ENCODE measurements at regions not wholly inside any gene's neighbourhood (a gene's known extent, or its start where the extent isn't known, plus 50 kb on each side); places are given as distances from the start of the nearest gene placed in this dataset.

DNA sequence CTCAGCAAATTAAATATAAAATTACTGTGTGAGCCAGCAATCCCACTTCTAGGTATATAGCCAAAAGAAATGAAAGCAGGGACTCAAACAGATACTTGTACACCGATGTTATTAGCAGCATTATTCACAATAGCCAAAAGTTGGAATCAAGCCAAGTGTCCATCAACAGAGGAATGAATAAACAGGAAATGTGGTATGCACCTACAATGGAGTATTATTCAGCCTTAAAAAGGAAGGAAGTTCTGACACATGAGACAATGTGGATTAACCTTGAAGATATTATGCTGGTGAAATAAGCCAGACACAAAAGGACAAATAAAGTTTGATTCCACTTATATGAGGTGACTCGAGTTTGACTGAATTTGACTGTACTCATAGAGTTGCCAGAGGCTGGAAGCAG is 108.3 kb upstream of the DUSP21 start (continued):
- TF ChIP-seq CHD7 (IDR thresholded peaks at IDR 0.05; ENCODE audit: insufficient replicate concordance, low read length): no peak
- no peak for TF ChIP-seq MAFK (IDR thresholded peaks at IDR 0.05; ENCODE audit: low read depth, low read length)
- no peak for TF ChIP-seq GABPA (IDR thresholded peaks at IDR 0.05; ENCODE audit: borderline replicate concordance, insufficient read depth, low read length)
- no peak for TF ChIP-seq NRF1 (IDR thresholded peaks at IDR 0.05; ENCODE audit: low read depth, low read length)
- TF ChIP-seq CEBPB (IDR thresholded peaks at IDR 0.05; ENCODE audit: low read depth, low read length): no peak
- TF ChIP-seq TAF7 (optimal IDR thresholded peaks at IDR 0.05; ENCODE audit: borderline replicate concordance, low read depth, low read length): no peak
- no peak for TF ChIP-seq ZNF274 (IDR thresholded peaks at IDR 0.05; ENCODE audit: borderline replicate concordance, extremely low read depth, low read length)
- no peak for TF ChIP-seq JUN (IDR thresholded peaks at IDR 0.05; ENCODE audit: low read depth, low read length)
- no peak for TF ChIP-seq NANOG (IDR thresholded peaks at IDR 0.05; ENCODE audit: insufficient read depth, low read depth, low read length, poor library complexity, severe bottlenecking)
- no peak for TF ChIP-seq GTF2F1 (IDR thresholded peaks at IDR 0.05; ENCODE audit: borderline replicate concordance, low read depth, low read length)
- TF ChIP-seq TAF1 (IDR thresholded peaks at IDR 0.05; ENCODE audit: low read depth, low read length): no peak
- TF ChIP-seq RNF2 (IDR thresholded peaks at IDR 0.05; ENCODE audit: borderline replicate concordance, low read depth, low read length, missing control alignments, poor library complexity, severe bottlenecking): no peak
- no peak for TF ChIP-seq SIRT6 (IDR thresholded peaks at IDR 0.05; ENCODE audit: low read length)
